Embryonic facial prominence (tissue), 1 donor: ENCODE measurements at regions not wholly inside any gene's neighbourhood (a gene's known extent, or its start where the extent isn't known, plus 50 kb on each side); places are given as distances from the start of the nearest gene placed in this dataset.
"Not testable (repeated sequence)": the region's sequence is repeated elsewhere in the genome, so short reads cannot be mapped to it uniquely, and the experiment has no call there.

Experiments
- DNase-seq: peaks from one replicate; pipeline ENCODE4 v3.0.0-alpha.2; 2016; ENCODE audit errors: extremely low spot score

- no peak for DNase-seq
These were observed 145.4 kb downstream of the TTLL2 start for GRCh38 chr6:167470101-167470835.

- no peak for DNase-seq
These were observed 146.1 kb downstream of the TTLL2 start for GRCh38 chr6:167470836-167471547.

- no peak for DNase-seq
These were observed 146.7 kb downstream of the TTLL2 start for GRCh38 chr6:167471548-167471930.

- no peak for DNase-seq
These were observed 147.3 kb downstream of the TTLL2 start for GRCh38 chr6:167472148-167472547.

DNA sequence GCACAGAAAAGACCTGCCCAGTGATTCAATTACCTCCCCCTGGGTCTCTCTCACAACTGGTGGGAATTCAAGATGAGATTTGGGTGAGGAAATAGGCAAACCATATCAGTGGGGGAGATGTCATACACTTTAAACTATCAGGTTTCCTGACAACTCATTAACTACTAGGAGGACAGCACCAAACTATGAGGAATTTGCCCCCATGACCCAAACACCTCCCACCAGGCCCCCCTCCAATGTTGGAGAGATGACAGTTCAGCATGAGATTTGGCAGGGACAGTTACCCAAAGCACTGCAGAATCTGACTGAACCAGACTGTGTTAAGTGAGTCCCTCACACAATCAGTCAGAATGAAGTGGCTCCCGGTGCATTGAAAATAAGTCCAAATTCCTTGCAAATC lies 148.0 kb downstream of the TTLL2 start:
- DNase-seq: no peak

DNA sequence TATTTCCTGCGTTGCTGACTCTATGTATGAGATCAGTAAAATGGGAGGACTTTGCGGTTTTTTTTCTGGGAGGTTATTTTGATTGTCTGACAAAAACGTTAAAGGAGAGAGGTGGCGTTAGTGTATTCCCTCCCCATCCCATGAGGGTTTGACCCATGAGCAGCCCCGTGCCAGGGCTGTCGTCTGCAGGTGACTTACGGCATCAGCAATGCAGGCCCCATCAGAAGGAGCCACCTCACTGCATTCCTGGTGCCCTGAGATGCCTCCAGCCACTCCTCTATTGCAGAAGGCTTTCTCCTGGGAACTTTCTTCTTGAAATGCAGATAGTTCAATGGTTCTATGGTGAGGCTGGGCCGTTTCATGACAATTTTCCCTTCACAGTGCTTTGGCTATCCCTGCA lies 149.3 kb downstream of the TTLL2 start:
- DNase-seq: no peak

GRCh38 chr6:167474725-167475124 lies 149.8 kb downstream of the TTLL2 start:
- DNase-seq: no peak

DNA sequence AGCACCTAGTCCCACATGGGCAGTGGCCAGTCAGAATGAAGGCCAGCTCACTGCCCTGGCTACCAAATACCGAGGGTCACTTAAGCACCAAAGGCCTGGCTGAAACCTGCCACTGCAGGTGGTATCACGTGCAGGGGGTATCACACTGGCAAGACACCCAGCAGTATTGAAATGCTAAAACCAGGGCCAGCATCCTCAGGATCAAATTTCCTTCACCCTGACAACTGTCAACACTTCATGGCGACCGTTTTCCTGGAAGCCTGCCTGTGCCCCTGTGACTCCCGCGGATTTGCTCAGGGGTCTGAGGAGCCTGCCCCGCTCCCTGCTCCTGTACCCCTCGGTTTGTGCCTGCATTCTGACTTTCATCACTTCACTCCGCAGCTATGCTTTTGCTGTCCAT lies 151.1 kb downstream of the TTLL2 start:
- DNase-seq: no peak

- DNase-seq: no peak
These were observed 152.1 kb downstream of the TTLL2 start for GRCh38 chr6:167476844-167477595.

- DNase-seq: no peak
These were observed 152.8 kb downstream of the TTLL2 start for GRCh38 chr6:167477688-167478087.

GRCh38 chr6:167479301-167479700 lies 154.4 kb downstream of the TTLL2 start:
- DNase-seq: no peak

- no peak for DNase-seq
These were observed 155.2 kb downstream of the TTLL2 start for GRCh38 chr6:167479901-167480648.

DNA sequence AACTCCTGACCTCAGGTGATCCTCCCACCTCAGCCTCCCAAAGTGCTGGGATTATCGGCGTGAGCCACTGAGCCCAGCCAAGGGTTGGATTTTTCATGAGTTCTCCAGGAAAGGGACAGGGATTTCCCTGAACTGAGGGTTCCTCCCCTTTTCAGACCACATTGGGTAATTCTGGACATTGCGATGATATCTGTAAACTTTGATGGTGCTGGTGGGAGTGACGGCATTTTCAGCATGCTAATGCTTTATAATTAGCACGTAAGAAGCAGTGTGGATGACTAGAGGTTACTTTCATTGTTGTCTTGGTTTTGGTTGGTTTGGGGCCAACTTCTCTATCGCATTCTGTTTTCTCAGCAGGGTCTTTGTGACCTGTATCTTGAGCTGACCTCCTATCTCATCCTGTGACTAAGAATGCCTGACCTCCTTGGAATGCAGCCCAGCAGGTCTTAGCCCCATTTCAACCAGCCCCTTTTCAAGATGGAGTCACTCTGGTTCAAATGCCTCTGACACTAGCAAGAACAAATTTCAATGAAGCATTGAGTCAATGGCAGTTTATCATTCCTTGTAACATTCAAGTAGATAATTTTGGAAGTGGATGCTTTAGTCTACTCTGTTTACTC lies 156.5 kb downstream of the TTLL2 start:
- DNase-seq: no peak

DNA sequence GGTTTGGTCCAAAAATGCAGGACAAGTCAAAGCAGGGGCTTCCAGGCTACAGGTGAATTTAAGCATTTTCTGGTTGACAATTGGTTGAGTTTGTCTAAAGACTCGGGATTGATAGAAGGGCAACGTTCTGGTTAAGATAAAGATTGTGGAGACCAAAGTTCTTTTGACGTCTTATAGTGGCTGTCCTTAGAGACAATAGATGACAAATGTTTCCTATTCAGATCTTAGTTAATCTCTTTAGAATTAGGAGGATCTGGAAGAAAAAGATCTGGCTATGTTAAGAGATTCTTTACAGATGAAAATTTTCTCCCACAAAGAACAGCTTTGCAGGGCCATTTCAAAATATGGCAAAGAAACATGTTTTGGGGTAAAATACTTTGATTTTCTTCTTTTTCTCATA lies 157.9 kb downstream of the TTLL2 start:
- not testable (repeated sequence) for DNase-seq

DNA sequence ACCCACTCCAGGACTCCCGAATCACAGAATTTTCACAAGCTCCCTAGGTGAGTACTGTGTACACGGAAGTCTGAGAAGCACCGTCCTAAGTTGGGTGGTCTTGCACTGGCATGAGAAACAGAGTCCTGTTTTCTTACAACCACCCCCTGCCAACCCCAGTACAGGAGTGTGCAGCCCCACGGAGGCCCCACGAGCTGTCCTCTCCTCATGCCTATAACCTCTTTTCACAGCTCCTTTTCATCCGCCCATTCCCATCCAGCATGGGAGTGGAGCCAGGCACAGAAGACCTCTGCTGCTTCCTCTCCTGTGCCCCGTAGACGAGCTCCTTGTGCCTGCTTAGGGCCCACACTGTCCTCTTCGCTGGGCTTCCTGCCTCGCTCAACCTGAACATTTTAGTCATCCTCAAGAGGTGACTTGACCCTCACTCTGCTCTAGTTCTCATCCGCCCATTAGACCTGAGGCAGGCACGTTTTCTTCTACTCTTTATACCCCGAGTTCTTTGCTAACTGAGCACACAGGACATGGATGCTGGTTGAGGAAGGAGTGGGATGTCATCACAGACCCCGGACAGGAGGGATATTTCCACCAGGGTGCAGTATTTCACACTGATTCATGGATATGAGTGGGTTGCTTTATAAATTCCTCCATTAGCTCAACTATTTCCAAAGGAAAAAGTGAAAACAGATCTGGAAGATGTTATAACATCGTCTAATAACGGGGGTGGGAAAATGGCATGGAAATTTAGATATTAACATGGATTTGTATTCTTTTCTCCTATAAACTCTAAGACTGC lies 160.5 kb downstream of the TTLL2 start:
- peak; percentile 14 for DNase-seq

- DNase-seq: no peak
These were observed 163.1 kb downstream of the TTLL2 start for GRCh38 chr6:167487749-167488664.

DNA sequence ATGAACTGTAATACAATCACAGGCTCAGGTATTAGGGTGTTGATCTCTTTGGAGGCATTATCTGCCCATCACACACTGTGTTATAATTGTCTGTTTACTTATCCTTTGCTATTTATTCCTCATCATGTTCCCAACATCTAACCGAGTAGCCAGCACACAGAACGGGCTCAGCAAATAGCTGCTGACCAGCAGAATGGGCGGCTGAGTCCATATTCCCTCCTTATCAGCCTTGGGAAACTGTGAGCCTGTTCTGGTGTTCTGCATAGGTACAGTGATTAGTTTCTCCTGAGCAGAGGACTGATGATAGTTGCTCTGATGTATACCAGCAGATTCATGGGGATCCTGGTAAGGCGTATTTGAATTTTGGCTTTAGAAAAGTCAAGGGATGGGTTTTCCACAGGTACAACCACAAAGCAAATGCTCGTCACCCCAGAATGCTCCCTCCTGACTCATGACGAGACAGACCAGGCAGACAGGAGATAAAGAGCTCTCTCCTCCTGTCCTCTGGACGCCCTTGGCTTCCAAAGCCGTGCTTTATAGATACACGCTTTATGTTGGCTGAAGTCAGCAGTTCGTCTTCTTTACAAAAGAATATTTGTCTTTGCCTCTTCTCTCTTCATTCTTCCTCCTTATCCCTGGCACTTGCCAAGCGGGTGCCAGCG lies 166.7 kb downstream of the TTLL2 start:
- no peak for DNase-seq

DNA sequence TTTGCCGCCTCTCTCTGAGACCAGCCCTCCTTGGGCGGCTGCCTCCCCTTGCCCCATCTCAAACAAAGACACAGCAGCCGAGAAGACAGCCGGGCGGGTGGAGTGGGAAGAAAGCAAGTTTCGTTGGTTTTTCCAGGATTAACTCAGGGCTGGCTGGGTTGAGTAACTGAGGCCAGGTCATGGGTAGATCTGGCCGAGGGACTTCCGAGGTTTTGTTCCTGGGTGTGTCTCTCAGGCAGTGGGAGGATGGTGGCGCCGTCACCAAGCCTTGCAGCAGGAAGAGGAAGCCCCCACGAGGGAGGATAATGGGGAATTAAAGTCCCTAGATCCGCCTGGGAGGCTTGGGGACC lies 167.2 kb downstream of the TTLL2 start:
- no peak for DNase-seq

GRCh38 chr6:167493310-167493709 lies 168.4 kb downstream of the TTLL2 start:
- no peak for DNase-seq
